GM12875 (cell line): ENCODE measurements at regions not wholly inside any gene's neighbourhood (a gene's known extent, or its start where the extent isn't known, plus 50 kb on each side); places are given as distances from the start of the nearest gene placed in this dataset.

Source experiments
- H3K4me3 ChIP-seq: one replicate; pipeline ENCODE4 v1.5.1; 2011; ENCODE audit warnings: low read depth, low read length, control low read depth
- TF ChIP-seq, protein P1 (sequence below): IDR thresholded peaks from 2 replicates; pipeline ENCODE4 v1.5.1; 2011; ENCODE audit warnings: low read depth, mild to moderate bottlenecking, control low read depth, inconsistent platforms, low read length, moderate library complexity, borderline replicate concordance; ENCODE audit not compliant: insufficient read depth

DNA sequence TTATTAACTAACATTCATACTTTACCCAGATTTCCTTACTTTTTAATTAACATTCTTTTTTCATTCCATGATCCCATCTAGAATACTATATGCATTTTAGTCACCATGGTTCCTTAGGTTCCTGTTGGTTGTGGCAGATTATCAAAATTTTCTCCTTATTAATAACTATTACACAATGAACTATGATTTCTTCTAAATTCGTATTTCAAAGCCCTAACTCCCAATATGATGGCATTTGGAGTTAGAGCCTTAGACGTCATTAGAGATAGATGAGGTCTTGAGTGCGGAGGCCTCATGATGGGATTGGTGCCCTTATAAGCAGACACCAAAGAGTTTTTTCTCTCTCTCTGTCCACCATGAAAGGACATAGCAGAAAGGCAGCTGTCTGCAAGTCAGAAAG is 485.4 kb downstream of the TLR4 start:
- TF ChIP-seq, protein P1, sequence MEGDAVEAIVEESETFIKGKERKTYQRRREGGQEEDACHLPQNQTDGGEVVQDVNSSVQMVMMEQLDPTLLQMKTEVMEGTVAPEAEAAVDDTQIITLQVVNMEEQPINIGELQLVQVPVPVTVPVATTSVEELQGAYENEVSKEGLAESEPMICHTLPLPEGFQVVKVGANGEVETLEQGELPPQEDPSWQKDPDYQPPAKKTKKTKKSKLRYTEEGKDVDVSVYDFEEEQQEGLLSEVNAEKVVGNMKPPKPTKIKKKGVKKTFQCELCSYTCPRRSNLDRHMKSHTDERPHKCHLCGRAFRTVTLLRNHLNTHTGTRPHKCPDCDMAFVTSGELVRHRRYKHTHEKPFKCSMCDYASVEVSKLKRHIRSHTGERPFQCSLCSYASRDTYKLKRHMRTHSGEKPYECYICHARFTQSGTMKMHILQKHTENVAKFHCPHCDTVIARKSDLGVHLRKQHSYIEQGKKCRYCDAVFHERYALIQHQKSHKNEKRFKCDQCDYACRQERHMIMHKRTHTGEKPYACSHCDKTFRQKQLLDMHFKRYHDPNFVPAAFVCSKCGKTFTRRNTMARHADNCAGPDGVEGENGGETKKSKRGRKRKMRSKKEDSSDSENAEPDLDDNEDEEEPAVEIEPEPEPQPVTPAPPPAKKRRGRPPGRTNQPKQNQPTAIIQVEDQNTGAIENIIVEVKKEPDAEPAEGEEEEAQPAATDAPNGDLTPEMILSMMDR = no peak
- H3K4me3 ChIP-seq = no peak overlapping the region

DNA sequence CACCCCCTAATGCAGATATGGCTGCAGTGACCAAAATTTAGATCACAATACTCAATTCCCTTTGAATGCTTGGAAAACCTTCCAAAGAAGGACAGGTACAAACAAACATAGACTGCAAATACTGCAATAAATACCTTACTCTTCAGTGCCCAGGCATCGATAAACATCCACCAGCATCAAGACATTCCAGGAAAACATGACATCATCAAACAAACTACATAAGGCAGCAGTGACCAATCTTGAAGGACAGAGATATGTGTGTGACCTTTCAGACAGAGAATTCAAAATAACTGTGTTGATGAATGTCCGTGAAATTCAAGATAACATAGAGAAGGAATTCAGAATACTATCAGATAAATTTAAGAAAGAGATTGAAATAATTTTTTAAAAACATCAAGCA is 488.6 kb downstream of the TLR4 start:
- TF ChIP-seq, protein P1 = no peak
- no peak overlapping the region for H3K4me3 ChIP-seq

DNA sequence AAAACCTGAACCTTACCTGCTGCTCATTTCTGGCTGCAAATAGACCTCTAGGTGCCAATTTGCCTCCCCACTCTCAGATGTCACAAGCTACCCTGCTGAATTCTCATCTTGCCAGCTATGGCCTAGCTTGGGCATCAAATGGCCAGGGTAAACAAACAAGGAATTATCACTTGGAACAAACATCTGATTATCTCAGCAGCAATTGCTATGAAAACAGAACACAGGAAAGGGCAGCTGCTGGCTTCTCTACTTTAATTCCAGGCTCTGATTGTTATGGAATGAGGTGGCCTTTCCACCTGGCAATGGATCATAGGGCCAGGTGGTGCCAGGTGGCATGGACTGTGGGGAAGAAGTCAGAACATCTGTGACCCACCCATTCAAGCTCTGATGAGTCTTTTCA is 505.1 kb downstream of the TLR4 start:
- no peak overlapping the region for H3K4me3 ChIP-seq
- TF ChIP-seq, protein P1 = no peak

DNA sequence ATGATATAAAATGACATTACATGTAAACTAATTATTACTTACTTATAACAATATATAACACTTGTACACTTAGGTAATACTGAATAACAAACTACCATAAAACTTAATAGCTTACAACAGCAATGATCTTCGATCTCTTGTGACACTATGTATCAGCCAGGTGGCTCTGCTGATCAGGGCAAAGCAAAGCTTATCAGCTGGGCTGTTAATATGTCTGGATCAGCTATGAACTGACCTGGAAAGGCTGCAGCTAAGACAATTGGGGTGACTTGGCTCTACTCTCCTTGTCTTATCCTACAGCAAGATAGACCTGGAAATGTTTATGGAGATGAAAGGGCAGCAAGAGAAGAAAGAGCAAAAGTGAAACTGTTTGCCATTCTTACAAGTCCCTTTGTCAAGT is 511.3 kb downstream of the TLR4 start:
- H3K4me3 ChIP-seq = no peak overlapping the region
- TF ChIP-seq, protein P1 = no peak

DNA sequence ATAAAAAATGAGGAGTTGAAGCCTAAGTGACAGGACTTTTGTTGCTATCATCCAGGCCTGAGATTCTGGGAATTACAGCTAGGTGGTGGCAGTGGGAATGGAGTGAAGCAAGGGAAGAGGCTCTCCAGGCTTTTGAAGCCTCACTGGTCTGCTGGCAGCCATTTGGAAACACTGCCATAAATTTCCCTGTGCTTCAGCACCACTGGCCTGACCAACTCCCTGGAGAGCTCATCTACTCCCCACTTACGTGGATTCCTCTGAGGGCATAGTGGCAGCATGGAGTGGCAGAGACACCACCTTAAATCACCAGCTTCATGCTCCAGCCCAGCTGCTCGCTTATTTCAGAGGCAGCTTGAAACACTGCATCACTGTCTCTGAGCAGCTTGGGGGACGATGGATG is 518.2 kb downstream of the TLR4 start:
- TF ChIP-seq, protein P1 = no peak
- H3K4me3 ChIP-seq = no peak overlapping the region

DNA sequence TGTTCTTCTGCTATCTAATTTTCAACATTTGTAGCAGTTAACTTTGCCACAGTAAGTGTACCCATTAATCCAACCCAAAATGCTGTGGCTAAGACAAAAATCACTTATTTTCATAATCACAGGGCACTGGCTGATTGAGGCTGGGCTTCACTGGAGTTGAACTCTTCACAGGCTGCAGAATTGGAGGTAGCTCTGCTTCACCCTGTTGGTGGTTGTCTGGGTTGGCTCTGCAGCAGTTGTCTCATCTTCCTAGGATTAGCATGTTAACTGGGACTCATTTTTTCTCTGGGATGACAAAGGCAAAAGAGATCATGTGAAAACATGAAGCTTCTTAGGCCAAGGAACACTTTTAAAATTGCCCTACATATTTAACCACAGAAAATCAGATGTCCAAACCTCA is 518.9 kb downstream of the TLR4 start:
- H3K4me3 ChIP-seq = no peak overlapping the region
- TF ChIP-seq, protein P1 = no peak

DNA sequence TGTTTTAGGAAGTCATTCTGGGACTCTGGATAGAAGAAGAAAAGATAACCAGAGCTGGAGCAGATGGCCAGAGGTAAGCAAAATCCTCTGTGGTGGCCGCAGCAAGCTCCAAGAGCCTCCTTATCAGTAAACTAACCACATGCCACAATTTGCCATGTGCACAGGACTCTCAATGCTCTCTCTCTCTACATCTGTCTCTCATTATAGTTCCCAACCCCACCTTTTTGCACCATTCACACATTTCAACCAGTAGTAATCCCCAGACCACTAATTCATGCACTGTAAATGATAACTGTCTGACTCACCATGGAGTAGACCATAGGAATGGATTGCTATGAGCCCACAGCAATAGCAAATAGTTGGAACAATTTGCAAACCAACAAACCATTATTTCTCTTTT is 526.1 kb downstream of the TLR4 start:
- TF ChIP-seq, protein P1 = no peak
- no peak overlapping the region for H3K4me3 ChIP-seq
